ENCODE measurements at regions not wholly inside any gene's neighbourhood (a gene's known extent, or its start where the extent isn't known, plus 50 kb on each side); places are given as distances from the start of the nearest gene placed in this dataset.
"Not testable (repeated sequence)": the region's sequence is repeated elsewhere in the genome, so short reads cannot be mapped to it uniquely, and the experiment has no call there.

- DNase-seq: no peak
- Histone ChIP-seq H3K9me3 (no peaks in the 10 kb centered on the region), H3K4me3 (no peak overlapping the region), H3K27me3 (no peaks in the 10 kb centered on the region), H3K36me3 (no peaks in the 10 kb centered on the region), H3K27ac (no peak overlapping the region), H3K4me1 (peaks cover 0 to 10% (median 0%) of the 10 kb centered on the region in 12 donors)
- ATAC-seq: no peak
- TF ChIP-seq POLR2A (IDR thresholded peaks at IDR 0.05) (no peak), CTCF (IDR thresholded peaks at IDR 0.05) (no peak)
- WGBS, 4 donors: 91 to 97% (median 93%) methylated on average over 2 of the region's 2 CpGs
- intact Hi-C loops (cut with DNase I): no loop called here
Observed at GRCh38 chr5:40227931-40228330, 451.8 kb upstream of the PTGER4 start.

DNA sequence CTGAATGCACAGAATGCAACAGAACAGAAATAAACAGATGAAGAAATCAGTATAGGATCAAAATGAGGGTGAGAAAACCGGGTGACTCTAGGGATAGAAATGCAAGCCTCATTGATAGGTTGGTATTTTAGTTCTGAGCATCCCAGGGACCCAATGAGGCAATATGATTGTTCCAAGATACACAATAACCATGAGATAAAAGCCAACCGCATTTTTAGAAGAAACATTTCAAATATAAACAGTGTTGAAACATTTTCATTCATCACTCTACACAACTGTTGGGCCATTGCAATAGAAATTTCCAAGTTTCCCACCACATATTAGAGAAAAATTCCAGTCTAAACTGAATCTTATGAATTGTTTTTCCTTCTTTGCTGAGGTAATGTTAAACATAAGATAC lies 452.3 kb upstream of the PTGER4 start:
- Histone ChIP-seq H3K9me3 (no peaks in the 10 kb centered on the region), H3K27me3 (no peaks in the 10 kb centered on the region), H3K36me3 (no peaks in the 10 kb centered on the region), H3K4me1 (peaks cover 0 to 10% (median 0%) of the 10 kb centered on the region in 12 donors), H3K4me3 (no peak overlapping the region), H3K27ac (no peak overlapping the region)
- 60 to 82% (median 71%) methylated on average over 2 of the region's 2 CpGs for WGBS, 4 donors
- DNase-seq: no peak
- no peak for ATAC-seq
- intact Hi-C loops (cut with DNase I): no loop called here
- TF ChIP-seq CTCF (IDR thresholded peaks at IDR 0.05) (no peak), POLR2A (IDR thresholded peaks at IDR 0.05) (no peak)

DNA sequence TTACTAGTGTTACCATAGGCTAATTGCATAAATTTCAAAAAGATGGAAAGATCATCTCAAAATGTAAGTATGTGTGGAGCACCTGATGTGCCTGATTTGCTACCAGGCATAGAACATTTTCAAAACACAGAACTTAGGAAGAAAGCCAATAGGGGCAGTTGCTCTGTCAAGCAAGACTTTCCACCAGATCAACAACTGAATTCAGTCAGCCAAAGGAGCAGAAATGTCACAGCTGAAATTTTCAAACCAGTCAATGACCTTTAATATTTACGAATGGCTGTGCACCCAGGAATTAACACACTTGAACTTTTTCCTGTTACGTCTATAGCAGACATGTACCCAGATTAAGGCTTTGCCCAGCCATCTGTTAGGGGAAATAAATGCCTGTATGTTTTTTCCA lies 452.8 kb upstream of the PTGER4 start:
- H3K27ac ChIP-seq: no peak overlapping the region
- 78 to 86% (median 79%) methylated on average over 2 of the region's 2 CpGs for WGBS, 4 donors
- intact Hi-C loops (cut with DNase I): no loop called here
- no peaks in the 10 kb centered on the region for H3K36me3 ChIP-seq
- ATAC-seq (no peak), DNase-seq (no peak)
- no peaks in the 10 kb centered on the region for H3K27me3 ChIP-seq
- no peaks in the 10 kb centered on the region for H3K9me3 ChIP-seq
- H3K4me1 ChIP-seq: peaks cover 0 to 10% (median 0%) of the 10 kb centered on the region in 12 donors
- no peak for TF ChIP-seq POLR2A (IDR thresholded peaks at IDR 0.05)
- no peak for TF ChIP-seq CTCF (IDR thresholded peaks at IDR 0.05)
- H3K4me3 ChIP-seq: no peak overlapping the region

DNA sequence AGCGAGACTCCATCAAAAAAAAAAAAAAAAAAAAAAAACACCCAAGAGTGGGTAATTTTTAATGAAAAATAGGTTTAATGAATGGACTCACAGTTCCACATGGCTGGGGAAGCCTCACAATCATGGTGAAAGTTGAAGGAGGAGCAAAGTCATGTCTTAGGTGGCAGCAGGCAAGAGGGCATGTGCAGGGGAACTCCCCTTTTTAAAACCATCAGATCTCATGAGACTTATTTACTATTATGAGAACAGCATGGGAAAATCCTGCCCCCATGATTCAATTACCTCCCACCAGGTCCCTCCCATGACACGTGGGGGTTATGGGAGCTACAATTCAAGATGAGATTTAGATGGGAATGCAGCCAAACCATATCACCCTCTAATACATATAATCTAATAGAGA lies 454.6 kb upstream of the PTGER4 start:
- WGBS, 4 donors: 70 to 85% (median 75%) methylated on average over 2 of the region's 2 CpGs
- ATAC-seq; DNase-seq; H3K4me3 ChIP-seq; H3K9me3 ChIP-seq; intact Hi-C loops (cut with DNase I); H3K4me1 ChIP-seq; H3K27ac ChIP-seq; H3K27me3 ChIP-seq; H3K36me3 ChIP-seq: not testable (repeated sequence)

DNA sequence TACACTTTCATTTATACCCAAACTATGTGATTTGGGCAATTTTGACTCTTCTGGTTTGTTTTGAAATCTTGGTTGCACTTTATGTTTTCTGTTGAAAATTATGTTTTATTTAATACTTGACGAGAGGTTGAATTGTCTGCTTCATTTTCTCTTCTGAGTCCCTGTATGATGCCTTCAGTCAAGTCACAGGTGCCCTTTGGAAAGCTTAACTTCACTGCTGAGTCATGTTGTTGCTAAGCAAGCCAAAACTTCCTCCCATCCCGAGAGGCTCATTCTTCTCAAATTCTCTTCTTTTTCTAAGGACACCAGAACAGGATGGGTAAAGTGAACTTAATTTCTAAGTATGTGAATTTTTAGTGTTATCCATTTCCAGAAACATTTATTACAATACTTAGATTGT lies 455.3 kb upstream of the PTGER4 start:
- H3K9me3 ChIP-seq: no peaks in the 10 kb centered on the region
- no peak for ATAC-seq
- peaks cover 0 to 10% (median 0%) of the 10 kb centered on the region in 12 donors for H3K4me1 ChIP-seq
- no peaks in the 10 kb centered on the region for H3K27me3 ChIP-seq
- DNase-seq: no peak
- H3K4me3 ChIP-seq: no peak overlapping the region
- TF ChIP-seq CTCF (IDR thresholded peaks at IDR 0.05): no peak
- no peak for TF ChIP-seq POLR2A (IDR thresholded peaks at IDR 0.05)
- H3K36me3 ChIP-seq: no peaks in the 10 kb centered on the region
- 69 to 89% (median 77%) methylated on average over 2 of the region's 2 CpGs for WGBS, 4 donors
- H3K27ac ChIP-seq: no peak overlapping the region
- intact Hi-C loops (cut with DNase I): no loop called here

All from heart left ventricle (tissue), 16 donors.